Loucy (cell line): ENCODE measurements at regions not wholly inside any gene's neighbourhood (a gene's known extent, or its start where the extent isn't known, plus 50 kb on each side); places are given as distances from the start of the nearest gene placed in this dataset.

ENCODE experiments used
- CTCF ChIP-seq: fragments of 200-600 bp; sonication (generic); conservative IDR thresholded peaks from 2 replicates; pipeline ENCODE4 v1.5.1; 2014; ENCODE audit warnings: mild to moderate bottlenecking, antibody characterized with exemption, low read length
- EZH2phosphoT487 ChIP-seq: fragments of 200-600 bp; IDR thresholded peaks from 2 replicates; pipeline ENCODE4 v1.6.1; 2018; ENCODE audit warnings: antibody characterized with exemption, mild to moderate bottlenecking, moderate library complexity, borderline replicate concordance

GRCh38 chr14:53792909-53793308 is 163.7 kb downstream of the BMP4 start:
- TF ChIP-seq CTCF (0 out of 2 replicates have a peak, but pooled peaks have one; percentile 7), EZH2phosphoT487 (no peak)
